GM12891 (cell line): ENCODE measurements at regions not wholly inside any gene's neighbourhood (a gene's known extent, or its start where the extent isn't known, plus 50 kb on each side); places are given as distances from the start of the nearest gene placed in this dataset.

Source experiments
- DNase-seq: peaks from one replicate; pipeline ENCODE4 v3.0.0; 2011; ENCODE audit warnings: low spot score; ENCODE audit not compliant: insufficient read length
- FAIRE-seq: peaks from 2 replicates; lab custom pipeline; 2011; peaks lifted over from hg19 to GRCh38; lab: Jason Lieb, UNC
- PAX5 ChIP-seq: IDR thresholded peaks from 2 replicates; pipeline ENCODE4 v1.6.1; 2011; ENCODE audit warnings: low read length, moderate library complexity, mild to moderate bottlenecking; ENCODE audit not compliant: insufficient read depth, severe bottlenecking
- POLR2A ChIP-seq: IDR thresholded peaks from 2 replicates; pipeline ENCODE4 v1.6.1; 2011; ENCODE audit warnings: low read depth, low read length, control low read depth
- POLR2AphosphoS5 ChIP-seq: IDR thresholded peaks from 2 replicates; pipeline ENCODE4 v1.6.1; 2011; ENCODE audit warnings: low read depth, low read length, control low read depth
- POU2F2 ChIP-seq: IDR thresholded peaks from 2 replicates; pipeline ENCODE4 v1.6.1; 2011; ENCODE audit warnings: low read depth, mild to moderate bottlenecking, control low read depth, low read length, moderate library complexity
- SPI1 ChIP-seq: IDR thresholded peaks from 2 replicates; pipeline ENCODE4 v1.6.1; 2011; ENCODE audit warnings: low read depth, low read length, control low read depth
- TAF1 ChIP-seq: IDR thresholded peaks from 2 replicates; pipeline ENCODE4 v1.6.1; 2011; ENCODE audit warnings: low read depth, low read length, control low read depth

- FAIRE-seq, result no peak
- DNase-seq, result no peak
Measured at GRCh38 chr2:59594671-59595222, 958.7 kb downstream of the BCL11A start.

GRCh38 chr2:59590798-59591197 lies 962.7 kb downstream of the BCL11A start:
- no peak for FAIRE-seq
- TF ChIP-seq PAX5 (no peak), SPI1 (no peak)
- no peak for DNase-seq

More at GRCh38 chr2:59594671-59595222, 958.7 kb downstream of the BCL11A start:
- TF ChIP-seq TAF1 (no peak), SPI1 (no peak), POU2F2 (no peak), POLR2AphosphoS5 (no peak), POLR2A (no peak), PAX5 (no peak)

GRCh38 chr2:59589881-59590280 lies 963.6 kb downstream of the BCL11A start:
- TF ChIP-seq POU2F2, result no peak
- no peak for TF ChIP-seq TAF1
- TF ChIP-seq SPI1, result no peak
- TF ChIP-seq POLR2A, result no peak
- no peak for TF ChIP-seq PAX5
- no peak for TF ChIP-seq POLR2AphosphoS5
- FAIRE-seq (no peak), DNase-seq (no peak)

GRCh38 chr2:59588286-59588685 lies 965.2 kb downstream of the BCL11A start:
- DNase-seq, result no peak
- no peak for FAIRE-seq
- TF ChIP-seq TAF1 (no peak), PAX5 (no peak), SPI1 (no peak)

- DNase-seq (no peak), FAIRE-seq (no peak)
- TF ChIP-seq POLR2AphosphoS5 (no peak), POLR2A (no peak), POU2F2 (no peak), SPI1 (no peak), PAX5 (no peak), TAF1 (no peak)
Measured at GRCh38 chr2:59586176-59586575, 967.3 kb downstream of the BCL11A start.

- TF ChIP-seq POLR2A (no peak), PAX5 (no peak), POU2F2 (no peak), TAF1 (no peak), POLR2AphosphoS5 (no peak), SPI1 (no peak)
- FAIRE-seq, result no peak
- DNase-seq, result no peak
Measured at GRCh38 chr2:59585655-59586054, 967.8 kb downstream of the BCL11A start.

GRCh38 chr2:59584958-59585357 lies 968.5 kb downstream of the BCL11A start:
- DNase-seq (no peak), FAIRE-seq (no peak)
- TF ChIP-seq TAF1 (no peak), SPI1 (no peak), POLR2AphosphoS5 (no peak), PAX5 (no peak), POU2F2 (no peak), POLR2A (no peak)

GRCh38 chr2:59583173-59583765 lies 970.2 kb downstream of the BCL11A start:
- DNase-seq, result no peak
- FAIRE-seq, result no peak
- TF ChIP-seq PAX5 (no peak), POLR2A (no peak), TAF1 (no peak), POLR2AphosphoS5 (no peak), SPI1 (no peak), POU2F2 (no peak)

- TF ChIP-seq POLR2AphosphoS5 (no peak), TAF1 (no peak), POLR2A (no peak), SPI1 (no peak), PAX5 (no peak), POU2F2 (no peak)
- DNase-seq (no peak), FAIRE-seq (no peak)
Measured at GRCh38 chr2:59578349-59578748, 975.1 kb downstream of the BCL11A start.

- TF ChIP-seq POU2F2 (no peak), POLR2A (no peak), POLR2AphosphoS5 (no peak), SPI1 (no peak), PAX5 (no peak), TAF1 (no peak)
- DNase-seq, result no peak
- no peak for FAIRE-seq
Measured at GRCh38 chr2:59575191-59575590, 978.3 kb downstream of the BCL11A start.

GRCh38 chr2:59572227-59572626 lies 981.2 kb downstream of the BCL11A start:
- FAIRE-seq, result no peak
- DNase-seq, result no peak
- no peak for TF ChIP-seq SPI1
- no peak for TF ChIP-seq TAF1
- TF ChIP-seq PAX5, result no peak
